H1 (cell line): ENCODE measurements at regions not wholly inside any gene's neighbourhood (a gene's known extent, or its start where the extent isn't known, plus 50 kb on each side); places are given as distances from the start of the nearest gene placed in this dataset.
A peak's percentile ranks its signal among the peaks of the same experiment; 100 is the strongest.

Experiments
- CTCF ChIA-PET: fragments of 300-600 bp; sonication (Branson Sonifier 250); formaldehyde crosslinking; loops from one replicate; lab custom pipeline; 2021; ENCODE audit not compliant: partially characterized antibody; lab: Charles Lee
- POLR2A ChIA-PET: fragments of 300-600 bp; sonication (Branson Sonifier 250); formaldehyde crosslinking; loops from one replicate; lab custom pipeline; 2021; ENCODE audit warnings: inconsistent platforms; ENCODE audit not compliant: partially characterized antibody; lab: Charles Lee
- DNase-seq, 2 experiments: peaks; one replicate each; pipeline versions ENCODE4 v3.0.0 to v3.0.0-alpha.2; 2010 to 2022; ENCODE audit warnings: low spot score in 2 of 2, low read depth in 1 of 2, mixed read lengths in 1 of 2
- FAIRE-seq: peaks from 2 replicates; lab custom pipeline; 2011; peaks lifted over from hg19 to GRCh38; lab: Jason Lieb, UNC
- H2AFZ ChIP-seq: 2 replicates; pipeline ENCODE4 v1.8.1; 2012; ENCODE audit warnings: low read length, inconsistent platforms
- H2AK5ac ChIP-seq: 2 replicates; pipeline ENCODE4 v1.6.1; 2013; ENCODE audit warnings: low read depth, low read length
- H2BK120ac ChIP-seq: replicated peaks from 2 replicates; pipeline ENCODE3; 2013; ENCODE audit warnings: low read depth, low read length, inconsistent platforms
- H2BK12ac ChIP-seq: 2 replicates; pipeline ENCODE4 v1.6.1; 2013; ENCODE audit warnings: low read depth, low read length
- H2BK15ac ChIP-seq: 2 replicates; pipeline ENCODE4 v1.6.1; 2013; ENCODE audit warnings: low read length
- H2BK20ac ChIP-seq: 2 replicates; pipeline ENCODE4 v1.6.1; 2013; ENCODE audit warnings: low read length
- H2BK5ac ChIP-seq: 2 replicates; pipeline ENCODE4 v1.6.1; 2013; ENCODE audit warnings: low read depth, low read length
- H3K14ac ChIP-seq: 2 replicates; pipeline ENCODE4 v1.6.1; 2013; ENCODE audit warnings: inconsistent platforms; ENCODE audit not compliant: insufficient read length
- H3K18ac ChIP-seq: 2 replicates; pipeline ENCODE4 v1.6.1; 2013; ENCODE audit warnings: low read length; ENCODE audit errors: extremely low read depth
- H3K23ac ChIP-seq: 2 replicates; pipeline ENCODE4 v1.6.1; 2013; ENCODE audit warnings: inconsistent platforms; ENCODE audit not compliant: insufficient read length
- H3K23me2 ChIP-seq: 2 replicates; pipeline ENCODE4 v1.6.1; 2013; ENCODE audit warnings: low read depth, low read length
- H3K27ac ChIP-seq: 2 replicates; pipeline ENCODE4 v1.6.1; 2011; ENCODE audit warnings: low read depth, low read length, inconsistent platforms
- H3K27me3 ChIP-seq, 4 experiments: replicated peaks in 1 of 4; 1 replicate in 1 of 4; 2 replicates in 3 of 4; pipeline versions ENCODE4 v1.6.1 to v1.8.1; 2011 to 2013; ENCODE audit warnings: low read length in 3 of 4, mild to moderate bottlenecking in 3 of 4, inconsistent platforms in 2 of 4, mixed read lengths in 2 of 4, moderate library complexity in 1 of 4; ENCODE audit not compliant: control insufficient read depth in 3 of 4, insufficient read depth in 3 of 4; ENCODE audit errors: extremely low read depth in 1 of 4
- H3K36me3 ChIP-seq, 4 experiments: 2 replicates each; pipeline versions ENCODE4 v1.6.1 to v1.8.1; 2011 to 2013; ENCODE audit warnings: mild to moderate bottlenecking in 4 of 4, low read length in 3 of 4, moderate library complexity in 2 of 4, control low read depth in 1 of 4, inconsistent platforms in 1 of 4; ENCODE audit not compliant: insufficient read depth in 4 of 4, control insufficient read depth in 2 of 4
- H3K4ac ChIP-seq: replicated peaks from 2 replicates; pipeline ENCODE3; 2013; ENCODE audit warnings: low read length, low read depth, mixed read lengths, inconsistent platforms; ENCODE audit not compliant: insufficient read length
- H3K4me1 ChIP-seq, 4 experiments: replicated peaks in 1 of 4; 1 replicate in 1 of 4; 2 replicates in 3 of 4; pipeline versions ENCODE4 v1.6.1 to v1.8.1; 2011 to 2013; ENCODE audit warnings: low read length in 3 of 4, inconsistent platforms in 2 of 4, mixed read lengths in 1 of 4; ENCODE audit not compliant: insufficient read depth in 4 of 4, control insufficient read depth in 3 of 4
- H3K4me2 ChIP-seq, 2 experiments: 2 replicates each; pipeline versions ENCODE4 v1.6.1 to v1.8.1; 2011 to 2013; ENCODE audit warnings: low read depth in 2 of 2, low read length in 2 of 2, control low read depth in 1 of 2, inconsistent platforms in 1 of 2, mild to moderate bottlenecking in 1 of 2; ENCODE audit not compliant: insufficient read depth in 1 of 2
- H3K4me3 ChIP-seq, 4 experiments: fragments of 200-600, 300-600 bp in 1 of 4; sonication (generic), shearing (Covaris generic), sonication (Bioruptor Twin) in 1 of 4; 2 replicates each; pipeline versions ENCODE4 v1.5.1 to v1.8.1; 2011 to 2016; ENCODE audit warnings: low read length in 4 of 4, low read depth in 3 of 4, control low read depth in 2 of 4, inconsistent platforms in 2 of 4, mild to moderate bottlenecking in 2 of 4, mixed read lengths in 1 of 4, moderate library complexity in 1 of 4; ENCODE audit not compliant: insufficient read depth in 2 of 4; ENCODE audit errors: extremely low read depth in 1 of 4
- H3K56ac ChIP-seq: replicated peaks from 2 replicates; pipeline ENCODE3; 2013; ENCODE audit warnings: low read depth, mild to moderate bottlenecking, mixed read lengths, low read length, inconsistent platforms; ENCODE audit not compliant: insufficient read length
- H3K79me1 ChIP-seq: 2 replicates; pipeline ENCODE4 v1.6.1; 2013; ENCODE audit warnings: low read depth, low read length, control low read depth
- H3K79me2 ChIP-seq, 2 experiments: 2 replicates each; pipeline versions ENCODE4 v1.6.1 to v1.8.1; 2012 to 2013; ENCODE audit warnings: low read length in 2 of 2, mild to moderate bottlenecking in 2 of 2, inconsistent platforms in 1 of 2; ENCODE audit not compliant: insufficient read depth in 2 of 2, control insufficient read depth in 1 of 2
- H3K9ac ChIP-seq, 4 experiments: replicated peaks in 1 of 4; 1 replicate in 1 of 4; 2 replicates in 3 of 4; pipeline versions ENCODE4 v1.6.1 to v1.8.1; 2011 to 2013; ENCODE audit warnings: low read depth in 3 of 4, low read length in 3 of 4, control low read depth in 2 of 4, mild to moderate bottlenecking in 2 of 4, moderate library complexity in 2 of 4, inconsistent platforms in 1 of 4; ENCODE audit errors: extremely low read depth in 1 of 4
- H3K9me3 ChIP-seq, 2 experiments: 2 replicates each; pipeline versions ENCODE4 v1.6.1 to v1.8.1; 2012 to 2013; ENCODE audit warnings: mild to moderate bottlenecking in 2 of 2, moderate library complexity in 2 of 2, control low read depth in 1 of 2, inconsistent platforms in 1 of 2, low read depth in 1 of 2, low read length in 1 of 2, mixed read lengths in 1 of 2; ENCODE audit not compliant: insufficient read depth in 2 of 2
- H4K20me1 ChIP-seq, 2 experiments: replicated peaks in 1 of 2; 2 replicates each; pipeline versions ENCODE3 to v1.8.1; 2011 to 2013; ENCODE audit warnings: inconsistent platforms in 2 of 2, low read length in 2 of 2, mild to moderate bottlenecking in 1 of 2; ENCODE audit not compliant: insufficient read depth in 2 of 2, control insufficient read depth in 1 of 2
- H4K5ac ChIP-seq: 2 replicates; pipeline ENCODE4 v1.6.1; 2013; ENCODE audit warnings: low read length, low read depth, mixed read lengths, inconsistent platforms; ENCODE audit not compliant: insufficient read length
- H4K8ac ChIP-seq: 2 replicates; pipeline ENCODE4 v1.8.0; 2013; ENCODE audit warnings: mild to moderate bottlenecking, moderate library complexity, low read length, inconsistent platforms; ENCODE audit not compliant: insufficient read depth; ENCODE audit errors: extremely low read depth
- H4K91ac ChIP-seq: replicated peaks from 2 replicates; pipeline ENCODE3; 2013; ENCODE audit warnings: low read length, mixed read lengths, inconsistent platforms; ENCODE audit not compliant: insufficient read length
- BACH1 ChIP-seq: IDR thresholded peaks from 2 replicates; pipeline ENCODE4 v1.6.1; 2012; ENCODE audit warnings: low read length, improper control_type of control experiment
- BRCA1 ChIP-seq: IDR thresholded peaks from 2 replicates; pipeline ENCODE4 v1.6.1; 2012; ENCODE audit warnings: low read depth, low read length, improper control_type of control experiment
- CHD2 ChIP-seq: IDR thresholded peaks from 2 replicates; pipeline ENCODE4 v1.6.1; 2012; ENCODE audit warnings: low read length, improper control_type of control experiment
- FOSL1 ChIP-seq: IDR thresholded peaks from 2 replicates; pipeline ENCODE4 v1.6.1; 2011; ENCODE audit warnings: mild to moderate bottlenecking, low read depth, low read length, moderate library complexity; ENCODE audit not compliant: insufficient read depth
- KDM4A ChIP-seq: IDR thresholded peaks from one replicate; pipeline ENCODE4 v1.7.1; 2012; ENCODE audit warnings: low read depth, mild to moderate bottlenecking, moderate library complexity, low read length, inconsistent platforms; ENCODE audit not compliant: severe bottlenecking
- NANOG ChIP-seq: IDR thresholded peaks from 2 replicates; pipeline ENCODE4 v1.6.1; 2011; ENCODE audit warnings: low read length, low read depth, mild to moderate bottlenecking, inconsistent platforms; ENCODE audit not compliant: insufficient read depth, poor library complexity, severe bottlenecking
- PHF8 ChIP-seq: fragments of 200-600 bp; sonication (generic); conservative IDR thresholded peaks from 2 replicates; pipeline ENCODE4 v1.7.1; 2012; ENCODE audit warnings: low read depth, mild to moderate bottlenecking, inconsistent platforms, low read length, moderate library complexity
- POLR2AphosphoS5 ChIP-seq: IDR thresholded peaks from 2 replicates; pipeline ENCODE4 v1.6.1; 2011; ENCODE audit warnings: low read depth, low read length
- SRF ChIP-seq: IDR thresholded peaks from 2 replicates; pipeline ENCODE4 v1.6.1; 2011; ENCODE audit warnings: mild to moderate bottlenecking, low read depth, low read length, moderate library complexity
- TAF1 ChIP-seq: IDR thresholded peaks from 2 replicates; pipeline ENCODE4 v1.6.1; 2011; ENCODE audit warnings: mild to moderate bottlenecking, low read depth, low read length
- TAF7 ChIP-seq: optimal IDR thresholded peaks from 2 replicates; pipeline ENCODE3; 2011; ENCODE audit warnings: low read depth, mild to moderate bottlenecking, inconsistent platforms, low read length, moderate library complexity, borderline replicate concordance
- whole genome bisulfite sequencing, 2 experiments: shearing (Covaris generic) in 1 of 2; methylation state at CpG; one replicate each; pipeline versions ENCODE4 v1.1.6 to v1.1.7; 2013 to 2015; ENCODE audit warnings: low lambda C conversion rate in 2 of 2, mixed read lengths in 2 of 2, inconsistent platforms in 1 of 2, low coverage in 1 of 2, missing lambda C conversion rate in 1 of 2; ENCODE audit not compliant: insufficient replicate concordance in 2 of 2, insufficient coverage in 1 of 2, insufficient read length in 1 of 2; ENCODE audit errors: extremely low coverage in 1 of 2, missing lambda C conversion rate in 1 of 2; 5-methylcytosine and 5-hydroxymethylcytosine counted together
- TF ChIP-seq, protein P1 (sequence below): IDR thresholded peaks from 2 replicates; pipeline ENCODE4 v1.6.1; 2012; ENCODE audit warnings: inconsistent platforms

GRCh38 chr6:15027472-15027871, 218.4 kb upstream of the JARID2 start:
- Histone ChIP-seq H3K79me1 (no peaks in the 10 kb centered on the region; the same call in 1 of the 2 replicates), H2BK120ac (peak overlapping the region; percentile 9), H2BK20ac (peak overlapping the region; percentile 87; the same call in 1 of the 2 replicates), H4K20me1 (no peaks in the 10 kb centered on the region), H3K27me3 (no peaks in the 10 kb centered on the region), H3K36me3 (no peaks in the 10 kb centered on the region), H4K8ac (no peak overlapping the region), H3K79me2 (no peaks in the 10 kb centered on the region), H3K9me3 (no peaks in the 10 kb centered on the region), H3K4me1 (peaks cover 1 to 6% (median 3%) of the 10 kb centered on the region in 4 experiments; a peak in 3 of 7 replicates), H3K27ac (no peak overlapping the region), H4K91ac (no peak overlapping the region), H3K18ac (peak overlapping the region; percentile 38), H2BK12ac (peak overlapping the region; percentile 82; the same call in 1 of the 2 replicates), H3K9ac (no peak overlapping the region), H3K14ac (no peak overlapping the region), H2BK5ac (no peak overlapping the region; the same call in 1 of the 2 replicates), H2AK5ac (no peak overlapping the region; the same call in 1 of the 2 replicates), H3K4me3 (no peak overlapping the region), H3K23me2 (no peaks in the 10 kb centered on the region; the same call in 1 of the 2 replicates), H2BK15ac (no peak overlapping the region), H2AFZ (no peak overlapping the region), H4K5ac (no peak overlapping the region), H3K4me2 (no peak overlapping the region), H3K56ac (no peak overlapping the region), H3K4ac (no peak overlapping the region), H3K23ac (no peak overlapping the region)
- TF ChIP-seq, protein P1, sequence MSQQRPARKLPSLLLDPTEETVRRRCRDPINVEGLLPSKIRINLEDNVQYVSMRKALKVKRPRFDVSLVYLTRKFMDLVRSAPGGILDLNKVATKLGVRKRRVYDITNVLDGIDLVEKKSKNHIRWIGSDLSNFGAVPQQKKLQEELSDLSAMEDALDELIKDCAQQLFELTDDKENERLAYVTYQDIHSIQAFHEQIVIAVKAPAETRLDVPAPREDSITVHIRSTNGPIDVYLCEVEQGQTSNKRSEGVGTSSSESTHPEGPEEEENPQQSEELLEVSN: no peak
- TF ChIP-seq CHD2 (no peak), BRCA1 (no peak), NANOG (no peak), BACH1 (no peak), KDM4A (no peak), PHF8 (no peak), TAF1 (no peak), TAF7 (no peak), SRF (no peak), FOSL1 (no peak), POLR2AphosphoS5 (no peak)
- no peak for DNase-seq
- no peak for FAIRE-seq
- CTCF ChIA-PET: no interaction called here
- POLR2A ChIA-PET: no interaction called here
- 84% methylated on average over 2 of the region's 2 CpGs; no CpG with 5 or more reads in 1 of the 2 experiments for WGBS, 2 experiments
